ENCODE measurements at regions not wholly inside any gene's neighbourhood (a gene's known extent, or its start where the extent isn't known, plus 50 kb on each side); places are given as distances from the start of the nearest gene placed in this dataset.

GRCh38 chr5:105475401-105475800, 1912.8 kb upstream of the NUDT12 start:
- TF ChIP-seq FOXP2 (optimal IDR thresholded peaks at IDR 0.05; ENCODE audit: borderline replicate concordance, extremely low read depth, extremely low read length, insufficient read depth) (no peak), TAF1 (IDR thresholded peaks at IDR 0.05; ENCODE audit: borderline replicate concordance, insufficient read depth, low read length) (no peak), POLR2AphosphoS5 (IDR thresholded peaks at IDR 0.05; ENCODE audit: low read depth, low read length) (no peak), REST (IDR thresholded peaks at IDR 0.05; ENCODE audit: insufficient read depth in 1 of 2, low read depth in 2 of 2, low read length in 2 of 2) (no peak)

Data from PFSK-1 (cell line).